ENCODE measurements at regions not wholly inside any gene's neighbourhood (a gene's known extent, or its start where the extent isn't known, plus 50 kb on each side); places are given as distances from the start of the nearest gene placed in this dataset.

DNA sequence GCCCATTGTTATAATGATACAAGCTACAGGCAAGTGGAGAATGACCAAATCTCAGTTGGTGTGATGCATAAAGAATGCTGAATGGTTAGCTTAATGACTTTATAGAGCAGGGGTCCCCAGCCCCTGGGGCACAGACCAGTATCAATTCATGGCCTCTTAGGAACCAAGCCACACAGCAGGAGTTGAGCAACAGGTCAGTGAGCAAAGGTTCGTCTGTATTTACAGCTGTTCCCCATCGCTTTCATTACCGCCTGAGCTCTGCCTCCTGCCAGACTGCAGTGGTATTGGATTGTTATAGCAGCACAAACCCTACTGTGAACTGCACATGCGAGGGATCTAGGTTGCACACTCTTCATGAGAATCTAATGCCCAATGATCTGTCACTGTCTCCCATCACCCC is 114.0 kb upstream of the ZFHX3 start:
- Histone ChIP-seq H3K36me3 (ENCODE audit: insufficient read depth, low read length) (no peaks in the 10 kb centered on the region), H3K27ac (ENCODE audit: low read depth, low read length, poor library complexity, severe bottlenecking) (no peak overlapping the region), H3K9ac (ENCODE audit: low read length) (no peak overlapping the region), H3K4me2 (ENCODE audit: low read length) (no peak overlapping the region), H4K20me1 (ENCODE audit: insufficient read depth, low read length) (no peaks in the 10 kb centered on the region), H3K79me2 (ENCODE audit: insufficient read depth, low read length) (no peaks in the 10 kb centered on the region), H3K27me3 (ENCODE audit: insufficient read depth, low read length) (no peaks in the 10 kb centered on the region), H3K9me3 (ENCODE audit: low read length) (no peaks in the 10 kb centered on the region), H3K4me1 (ENCODE audit: insufficient read depth, low read length, severe bottlenecking) (no peaks in the 10 kb centered on the region), H3K9me2 (ENCODE audit: low read depth, low read length) (no peaks in the 10 kb centered on the region), H3F3A (ENCODE audit: insufficient read depth, low read length) (no peaks in the 10 kb centered on the region), H3K4me3 (ENCODE audit: low read depth, low read length, poor library complexity, severe bottlenecking) (no peak overlapping the region), H2AFZ (ENCODE audit: low read length) (no peak overlapping the region)
- TF ChIP-seq, protein P1, sequence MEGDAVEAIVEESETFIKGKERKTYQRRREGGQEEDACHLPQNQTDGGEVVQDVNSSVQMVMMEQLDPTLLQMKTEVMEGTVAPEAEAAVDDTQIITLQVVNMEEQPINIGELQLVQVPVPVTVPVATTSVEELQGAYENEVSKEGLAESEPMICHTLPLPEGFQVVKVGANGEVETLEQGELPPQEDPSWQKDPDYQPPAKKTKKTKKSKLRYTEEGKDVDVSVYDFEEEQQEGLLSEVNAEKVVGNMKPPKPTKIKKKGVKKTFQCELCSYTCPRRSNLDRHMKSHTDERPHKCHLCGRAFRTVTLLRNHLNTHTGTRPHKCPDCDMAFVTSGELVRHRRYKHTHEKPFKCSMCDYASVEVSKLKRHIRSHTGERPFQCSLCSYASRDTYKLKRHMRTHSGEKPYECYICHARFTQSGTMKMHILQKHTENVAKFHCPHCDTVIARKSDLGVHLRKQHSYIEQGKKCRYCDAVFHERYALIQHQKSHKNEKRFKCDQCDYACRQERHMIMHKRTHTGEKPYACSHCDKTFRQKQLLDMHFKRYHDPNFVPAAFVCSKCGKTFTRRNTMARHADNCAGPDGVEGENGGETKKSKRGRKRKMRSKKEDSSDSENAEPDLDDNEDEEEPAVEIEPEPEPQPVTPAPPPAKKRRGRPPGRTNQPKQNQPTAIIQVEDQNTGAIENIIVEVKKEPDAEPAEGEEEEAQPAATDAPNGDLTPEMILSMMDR (IDR thresholded peaks at IDR 0.05; ENCODE audit: low read length), result no peak
- TF ChIP-seq EZH2 (IDR thresholded peaks at IDR 0.05; ENCODE audit: borderline replicate concordance, low read length), result no peak

DNA sequence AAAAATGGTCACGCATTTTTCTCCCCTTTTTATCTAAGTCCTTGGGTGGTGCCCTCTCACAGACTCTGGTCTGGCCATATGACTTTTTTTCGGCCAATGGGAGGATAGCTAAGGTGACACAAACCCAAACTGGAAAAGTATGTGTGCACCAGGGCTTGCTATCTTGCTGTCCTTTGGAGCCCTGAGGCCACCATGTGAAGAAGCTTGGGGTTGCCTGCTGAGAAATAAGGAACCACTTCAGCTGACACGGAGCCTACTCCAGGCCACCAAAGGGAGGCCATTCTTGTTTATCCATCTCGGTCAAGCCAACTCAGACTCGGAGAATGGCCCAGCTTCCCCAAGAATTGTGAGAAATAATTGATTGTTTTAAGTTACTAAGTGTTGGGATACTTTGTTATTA is 111.4 kb upstream of the ZFHX3 start:
- TF ChIP-seq EZH2 (IDR thresholded peaks at IDR 0.05; ENCODE audit: borderline replicate concordance, low read length), result no peak
- TF ChIP-seq, protein P1 (IDR thresholded peaks at IDR 0.05; ENCODE audit: low read length), result no peak
- H3K4me2 ChIP-seq (ENCODE audit: low read length), result no peak overlapping the region
- H3K27ac ChIP-seq (ENCODE audit: low read depth, low read length, poor library complexity, severe bottlenecking), result no peak overlapping the region
- H3K9me3 ChIP-seq (ENCODE audit: low read length), result no peaks in the 10 kb centered on the region
- H3K36me3 ChIP-seq (ENCODE audit: insufficient read depth, low read length), result no peaks in the 10 kb centered on the region
- H3K27me3 ChIP-seq (ENCODE audit: insufficient read depth, low read length), result no peaks in the 10 kb centered on the region
- H2AFZ ChIP-seq (ENCODE audit: low read length), result no peak overlapping the region
- no peaks in the 10 kb centered on the region for H3K79me2 ChIP-seq (ENCODE audit: insufficient read depth, low read length)
- H3K4me1 ChIP-seq (ENCODE audit: insufficient read depth, low read length, severe bottlenecking), result no peaks in the 10 kb centered on the region
- no peaks in the 10 kb centered on the region for H4K20me1 ChIP-seq (ENCODE audit: insufficient read depth, low read length)
- H3F3A ChIP-seq (ENCODE audit: insufficient read depth, low read length), result no peaks in the 10 kb centered on the region
- H3K9me2 ChIP-seq (ENCODE audit: low read depth, low read length), result no peaks in the 10 kb centered on the region
- H3K9ac ChIP-seq (ENCODE audit: low read length), result no peak overlapping the region
- H3K4me3 ChIP-seq (ENCODE audit: low read depth, low read length, poor library complexity, severe bottlenecking), result no peak overlapping the region

DNA sequence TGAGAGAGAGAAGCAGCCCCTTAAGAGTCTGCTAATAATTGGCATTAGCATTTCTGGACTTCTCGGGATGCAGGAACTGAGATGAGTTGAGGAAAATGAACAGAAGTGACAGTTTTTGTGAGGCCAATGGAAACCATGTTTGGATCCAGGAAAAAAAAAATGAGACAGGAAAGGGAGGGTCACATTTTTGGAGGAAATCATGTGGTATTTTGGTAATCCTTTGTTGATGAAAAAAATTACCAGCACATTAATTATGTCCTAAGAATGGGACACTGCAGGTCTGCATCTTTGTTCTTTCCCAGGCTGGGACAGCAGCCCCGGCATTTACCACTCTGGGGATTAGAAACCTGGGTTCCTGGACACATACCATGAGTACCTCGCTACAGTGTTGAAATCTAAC is 109.9 kb upstream of the ZFHX3 start:
- no peaks in the 10 kb centered on the region for H3K9me2 ChIP-seq (ENCODE audit: low read depth, low read length)
- TF ChIP-seq, protein P1 (IDR thresholded peaks at IDR 0.05; ENCODE audit: low read length), result no peak
- no peak for TF ChIP-seq EZH2 (IDR thresholded peaks at IDR 0.05; ENCODE audit: borderline replicate concordance, low read length)
- H2AFZ ChIP-seq (ENCODE audit: low read length), result no peak overlapping the region

More for the DNA sequence above, 109.9 kb upstream of the ZFHX3 start:
- Histone ChIP-seq H3K4me2 (ENCODE audit: low read length) (no peak overlapping the region), H3F3A (ENCODE audit: insufficient read depth, low read length) (no peaks in the 10 kb centered on the region), H3K4me1 (ENCODE audit: insufficient read depth, low read length, severe bottlenecking) (no peaks in the 10 kb centered on the region), H3K9ac (ENCODE audit: low read length) (no peak overlapping the region), H3K27me3 (ENCODE audit: insufficient read depth, low read length) (no peaks in the 10 kb centered on the region), H3K9me3 (ENCODE audit: low read length) (no peaks in the 10 kb centered on the region), H3K27ac (ENCODE audit: low read depth, low read length, poor library complexity, severe bottlenecking) (no peak overlapping the region), H3K36me3 (ENCODE audit: insufficient read depth, low read length) (no peaks in the 10 kb centered on the region), H4K20me1 (ENCODE audit: insufficient read depth, low read length) (no peaks in the 10 kb centered on the region), H3K79me2 (ENCODE audit: insufficient read depth, low read length) (no peaks in the 10 kb centered on the region), H3K4me3 (ENCODE audit: low read depth, low read length, poor library complexity, severe bottlenecking) (no peak overlapping the region)
